Gastroesophageal sphincter (tissue), 4 donors: ENCODE measurements at regions not wholly inside any gene's neighbourhood (a gene's known extent, or its start where the extent isn't known, plus 50 kb on each side); places are given as distances from the start of the nearest gene placed in this dataset.

Experiments used
- ATAC-seq: fragments of 150-250 bp; one replicate; pipeline ENCODE4 v1.9.1; 2016; ENCODE audit warnings: mild to moderate bottlenecking, moderate library complexity
- H3K27ac ChIP-seq, 4 donors: fragments of 200-600 bp; sonication (generic) in 3 of 4; 1 replicate in 3 of 4; 2 replicates in 1 of 4; pipeline ENCODE4 v1.5.1; 2016 to 2019
- H3K27me3 ChIP-seq: fragments of 200-600 bp; sonication (generic); one replicate; pipeline ENCODE4 v1.5.1; 2019
- H3K36me3 ChIP-seq, 2 donors: fragments of 200-600 bp; sonication (generic); one replicate each; pipeline ENCODE4 v1.5.1; 2019; ENCODE audit warnings: control low read depth in 1 of 2
- H3K4me1 ChIP-seq, 3 donors: fragments of 200-600 bp; sonication (generic); 1 replicate in 2 of 3; 2 replicates in 1 of 3; pipeline ENCODE4 v1.5.1; 2016 to 2019; ENCODE audit warnings: control low read depth in 2 of 3
- H3K4me3 ChIP-seq, 2 donors: fragments of 200-600 bp; sonication (generic); one replicate each; pipeline ENCODE4 v1.5.1; 2019; ENCODE audit warnings: mild to moderate bottlenecking in 1 of 2, moderate library complexity in 1 of 2
- H3K9me3 ChIP-seq, 3 donors: fragments of 200-600 bp; sonication (generic); one replicate each; pipeline ENCODE4 v1.5.1; 2017 to 2019; ENCODE audit warnings: control low read depth in 2 of 3
- CTCF ChIP-seq, 4 experiments: fragments of 200-600 bp in 2 of 4; fragments of 450-650 bp in 2 of 4; sonication (generic) in 1 of 4; IDR thresholded peaks; one replicate each; pipeline ENCODE4 v1.5.1; 2017 to 2019; ENCODE audit warnings: antibody characterized with exemption in 4 of 4, mild to moderate bottlenecking in 2 of 4, moderate library complexity in 2 of 4
- EP300 ChIP-seq: sonication (generic); formaldehyde crosslinking; IDR thresholded peaks from one replicate; pipeline ENCODE4 v1.6.1; 2017; ENCODE audit warnings: antibody characterized with exemption, mild to moderate bottlenecking
- POLR2A ChIP-seq, 2 donors: fragments of 450-650 bp; IDR thresholded peaks; one replicate each; pipeline ENCODE4 v1.6.1; 2017; ENCODE audit warnings: antibody characterized with exemption in 2 of 2, mild to moderate bottlenecking in 2 of 2, moderate library complexity in 1 of 2
- POLR2AphosphoS5 ChIP-seq: sonication (generic); formaldehyde crosslinking; IDR thresholded peaks from one replicate; pipeline ENCODE4 v1.6.1; 2017; ENCODE audit warnings: antibody characterized with exemption
- whole genome bisulfite sequencing, 2 donors: methylation state at CpG; one replicate each; pipeline ENCODE4 v1.1.5; 2018; ENCODE audit warnings: low coverage in 1 of 2; 5-methylcytosine and 5-hydroxymethylcytosine counted together

GRCh38 chr12:71000748-71001147, 80.2 kb upstream of the PTPRR start:
- TF ChIP-seq CTCF (IDR thresholded peaks at IDR 0.05) (no peak), POLR2AphosphoS5 (no peak), EP300 (no peak), POLR2A (IDR thresholded peaks at IDR 0.05) (no peak)
- H3K4me3 ChIP-seq = no peak overlapping the region
- WGBS, 2 donors = 67 to 100% methylated on average over 1 of the region's 1 CpG
- no peaks in the 10 kb centered on the region for H3K36me3 ChIP-seq
- no peak for ATAC-seq
- no peaks in the 10 kb centered on the region for H3K9me3 ChIP-seq
- H3K27ac ChIP-seq = no peak overlapping the region
- no peaks in the 10 kb centered on the region for H3K27me3 ChIP-seq
- H3K4me1 ChIP-seq = no peaks in the 10 kb centered on the region

GRCh38 chr12:71000255-71000654, 79.7 kb upstream of the PTPRR start:
- 20 to 74% methylated on average over 1 to 2 of the region's 2 CpGs for WGBS, 2 donors
- H3K9me3 ChIP-seq = no peaks in the 10 kb centered on the region
- H3K36me3 ChIP-seq = no peaks in the 10 kb centered on the region
- H3K4me3 ChIP-seq = no peak overlapping the region
- H3K4me1 ChIP-seq = no peaks in the 10 kb centered on the region
- ATAC-seq = no peak
- TF ChIP-seq CTCF (IDR thresholded peaks at IDR 0.05) = no peak
- TF ChIP-seq POLR2AphosphoS5 = no peak
- no peak for TF ChIP-seq POLR2A (IDR thresholded peaks at IDR 0.05)
- no peak for TF ChIP-seq EP300
- no peak overlapping the region for H3K27ac ChIP-seq
- no peaks in the 10 kb centered on the region for H3K27me3 ChIP-seq

GRCh38 chr12:70994217-70994788, 73.8 kb upstream of the PTPRR start:
- no peak overlapping the region for H3K4me3 ChIP-seq
- peak; percentile 70 for TF ChIP-seq POLR2AphosphoS5
- TF ChIP-seq POLR2A (IDR thresholded peaks at IDR 0.05) = no peak
- WGBS, 2 donors = 41 to 68% methylated on average over 2 to 5 of the region's 5 CpGs
- peak overlapping the region in 3 of 4 donors; percentile 31 to 72 (median 36) for H3K27ac ChIP-seq
- no peaks in the 10 kb centered on the region for H3K27me3 ChIP-seq
- H3K9me3 ChIP-seq = no peaks in the 10 kb centered on the region
- ATAC-seq = peak; percentile 92
- no peaks in the 10 kb centered on the region for H3K4me1 ChIP-seq
- no peaks in the 10 kb centered on the region for H3K36me3 ChIP-seq

GRCh38 chr12:70989232-70989631, 68.7 kb upstream of the PTPRR start:
- no peak overlapping the region for H3K27ac ChIP-seq
- H3K36me3 ChIP-seq = no peaks in the 10 kb centered on the region
- no peak for ATAC-seq
- TF ChIP-seq EP300 (no peak), POLR2AphosphoS5 (no peak), POLR2A (IDR thresholded peaks at IDR 0.05) (no peak), CTCF (IDR thresholded peaks at IDR 0.05) (no peak)
- H3K9me3 ChIP-seq = no peaks in the 10 kb centered on the region
- H3K4me1 ChIP-seq = no peaks in the 10 kb centered on the region
- no peak overlapping the region for H3K4me3 ChIP-seq
- WGBS, 2 donors = 51 to 88% methylated on average over 2 of the region's 2 CpGs
- H3K27me3 ChIP-seq = no peaks in the 10 kb centered on the region

GRCh38 chr12:70985850-70986249, 65.3 kb upstream of the PTPRR start:
- H3K27ac ChIP-seq = no peak overlapping the region
- no peaks in the 10 kb centered on the region for H3K36me3 ChIP-seq
- no peaks in the 10 kb centered on the region for H3K4me1 ChIP-seq
- peak; percentile 79 for ATAC-seq
- H3K9me3 ChIP-seq = no peaks in the 10 kb centered on the region
- H3K4me3 ChIP-seq = no peak overlapping the region
- H3K27me3 ChIP-seq = no peaks in the 10 kb centered on the region
- TF ChIP-seq POLR2AphosphoS5 = no peak
- WGBS, 2 donors = 50 to 57% methylated on average over 1 of the region's 1 CpG

GRCh38 chr12:70983692-70984091, 63.2 kb upstream of the PTPRR start:
- ATAC-seq = no peak
- TF ChIP-seq POLR2A (IDR thresholded peaks at IDR 0.05) (no peak), CTCF (IDR thresholded peaks at IDR 0.05) (no peak), EP300 (no peak), POLR2AphosphoS5 (no peak)
- H3K36me3 ChIP-seq = no peaks in the 10 kb centered on the region
- H3K4me3 ChIP-seq = no peak overlapping the region
- H3K27me3 ChIP-seq = no peaks in the 10 kb centered on the region
- WGBS, 2 donors = 60 to 62% methylated on average over 1 to 4 of the region's 4 CpGs
- H3K27ac ChIP-seq = no peak overlapping the region
- H3K4me1 ChIP-seq = no peaks in the 10 kb centered on the region
- H3K9me3 ChIP-seq = no peaks in the 10 kb centered on the region
